IMR-90 (cell line): ENCODE measurements at regions not wholly inside any gene's neighbourhood (a gene's known extent, or its start where the extent isn't known, plus 50 kb on each side); places are given as distances from the start of the nearest gene placed in this dataset.

ENCODE experiments used
- ATAC-seq: fragments of 200-7000 bp; cut with Tn5 transposase; 2 replicates; pipeline ENCODE4 v1.9.1; 2020; ENCODE audit warnings: low read depth, mild to moderate bottlenecking, moderate library complexity
- BruUV-seq: library from RNA; stranded (reverse); fragments of 400-500 nt; replicated peaks from 2 replicates; lab custom pipeline; 2021; lab: Mats Ljungman, UMichigan
- CTCF ChIA-PET: fragments of 300-600 bp; formaldehyde crosslinking; extraction: SDS; loops from one replicate; lab custom pipeline; 2021; ENCODE audit warnings: antibody characterized with exemption; lab: Yijun Ruan, JAX
- POLR2A ChIA-PET: fragments of 300-600 bp; sonication (Branson Sonifier 250); formaldehyde crosslinking; loops from one replicate; lab custom pipeline; 2022; ENCODE audit warnings: antibody characterized with exemption; ENCODE audit not compliant: unreplicated experiment; lab: Charles Lee
- DNase-seq: peaks from one replicate; pipeline ENCODE4 v3.0.0; 2013
- H2AFZ ChIP-seq: replicated peaks from 2 replicates; pipeline ENCODE3; 2013; ENCODE audit warnings: low read length, mild to moderate bottlenecking; ENCODE audit not compliant: poor library complexity
- H2AK5ac ChIP-seq: 2 replicates; pipeline ENCODE4 v1.6.1; 2013; ENCODE audit warnings: low read depth, low read length, inconsistent platforms
- H2AK9ac ChIP-seq: replicated peaks from 2 replicates; pipeline ENCODE3; 2013; ENCODE audit warnings: mild to moderate bottlenecking, low read depth, low read length, moderate library complexity; ENCODE audit not compliant: poor library complexity
- H2BK120ac ChIP-seq: 2 replicates; pipeline ENCODE4 v1.6.1; 2013; ENCODE audit warnings: low read depth, low read length, inconsistent platforms
- H2BK15ac ChIP-seq: 3 replicates; pipeline ENCODE4 v1.6.1; 2013; ENCODE audit warnings: low read depth, low read length, inconsistent platforms
- H2BK20ac ChIP-seq: 2 replicates; pipeline ENCODE4 v1.6.1; 2013; ENCODE audit warnings: low read depth, mild to moderate bottlenecking, inconsistent platforms, low read length, moderate library complexity
- H2BK5ac ChIP-seq: 2 replicates; pipeline ENCODE4 v1.6.1; 2013; ENCODE audit warnings: mild to moderate bottlenecking, low read depth, low read length, inconsistent platforms; ENCODE audit not compliant: poor library complexity, severe bottlenecking
- H3K14ac ChIP-seq: replicated peaks from 2 replicates; pipeline ENCODE4 v1.6.1; 2013; ENCODE audit warnings: low read depth, low read length, inconsistent platforms
- H3K18ac ChIP-seq: 2 replicates; pipeline ENCODE4 v1.6.1; 2013; ENCODE audit warnings: low read depth, low read length, control low read depth
- H3K23ac ChIP-seq: 2 replicates; pipeline ENCODE4 v1.6.1; 2013; ENCODE audit warnings: low read depth, low read length, inconsistent platforms
- H3K27ac ChIP-seq: 2 replicates; pipeline ENCODE4 v1.5.1; 2013; ENCODE audit warnings: mild to moderate bottlenecking, control low read depth, low read length; ENCODE audit not compliant: insufficient read depth
- H3K27me3 ChIP-seq: 2 replicates; pipeline ENCODE4 v1.6.1; 2013; ENCODE audit warnings: low read length; ENCODE audit not compliant: control insufficient read depth, insufficient read depth
- H3K36me3 ChIP-seq: 2 replicates; pipeline ENCODE4 v1.6.1; 2013; ENCODE audit warnings: low read length, mixed read lengths; ENCODE audit not compliant: control insufficient read depth, insufficient read depth
- H3K4ac ChIP-seq: 2 replicates; pipeline ENCODE4 v1.6.1; 2013; ENCODE audit warnings: low read depth, low read length, inconsistent platforms
- H3K4me1 ChIP-seq: 2 replicates; pipeline ENCODE4 v1.6.1; 2013; ENCODE audit warnings: low read length, mixed read lengths; ENCODE audit not compliant: control insufficient read depth, insufficient read depth
- H3K4me2 ChIP-seq: 2 replicates; pipeline ENCODE4 v1.6.1; 2013; ENCODE audit warnings: low read depth, mild to moderate bottlenecking, control low read depth, low read length, moderate library complexity
- H3K4me3 ChIP-seq: 2 replicates; pipeline ENCODE4 v1.5.1; 2013; ENCODE audit warnings: low read depth, mild to moderate bottlenecking, control low read depth, low read length, moderate library complexity; ENCODE audit not compliant: insufficient read depth
- H3K56ac ChIP-seq: 2 replicates; pipeline ENCODE4 v1.6.1; 2013; ENCODE audit warnings: low read length, inconsistent platforms; ENCODE audit not compliant: insufficient read depth; ENCODE audit errors: extremely low read depth
- H3K79me1 ChIP-seq, 2 experiments: 2 replicates each; pipeline ENCODE4 v1.6.1; 2013; ENCODE audit warnings: low read length in 2 of 2, inconsistent platforms in 1 of 2, low read depth in 1 of 2
- H3K9ac ChIP-seq: 2 replicates; pipeline ENCODE4 v1.6.1; 2013; ENCODE audit warnings: low read depth, low read length, control low read depth
- H3K9me1 ChIP-seq: 2 replicates; pipeline ENCODE4 v1.6.1; 2013; ENCODE audit warnings: low read length, inconsistent platforms; ENCODE audit not compliant: insufficient read depth
- H3K9me3 ChIP-seq: 2 replicates; pipeline ENCODE4 v1.6.1; 2013; ENCODE audit warnings: low read length; ENCODE audit not compliant: control insufficient read depth, insufficient read depth
- H4K20me1 ChIP-seq: 2 replicates; pipeline ENCODE4 v1.6.1; 2013; ENCODE audit warnings: low read length, inconsistent platforms; ENCODE audit not compliant: insufficient read depth
- H4K5ac ChIP-seq: 2 replicates; pipeline ENCODE4 v1.6.1; 2013; ENCODE audit warnings: mild to moderate bottlenecking, low read depth, low read length, control low read depth
- H4K8ac ChIP-seq, 2 experiments: 2 replicates each; pipeline ENCODE4 v1.6.1; 2013; ENCODE audit warnings: low read depth in 2 of 2, low read length in 2 of 2, control low read depth in 1 of 2, inconsistent platforms in 1 of 2
- H4K91ac ChIP-seq: 2 replicates; pipeline ENCODE4 v1.6.1; 2013; ENCODE audit warnings: low read depth, low read length, inconsistent platforms; ENCODE audit not compliant: insufficient read depth
- BHLHE40 ChIP-seq: fragments of 150-350 bp; IDR thresholded peaks from 2 replicates; pipeline ENCODE4 v1.6.1; 2016; ENCODE audit warnings: mild to moderate bottlenecking, low read depth, low read length
- CEBPB ChIP-seq: IDR thresholded peaks from 2 replicates; pipeline ENCODE4 v1.6.1; 2012; ENCODE audit warnings: low read depth, low read length, improper control_type of control experiment
- CTCF ChIP-seq: conservative IDR thresholded peaks from 2 replicates; pipeline ENCODE4 v1.5.1; 2012; ENCODE audit warnings: mild to moderate bottlenecking, low read depth, low read length, improper control_type of control experiment
- FOS ChIP-seq: fragments of 150-350 bp; IDR thresholded peaks from 2 replicates; pipeline ENCODE4 v1.6.1; 2016; ENCODE audit warnings: low read depth, low read length
- MAZ ChIP-seq: IDR thresholded peaks from 2 replicates; pipeline ENCODE4 v1.6.1; 2012; ENCODE audit warnings: low read depth, mild to moderate bottlenecking, low read length, improper control_type of control experiment, moderate library complexity, borderline replicate concordance
- MXI1 ChIP-seq: IDR thresholded peaks from 2 replicates; pipeline ENCODE4 v1.6.1; 2012; ENCODE audit warnings: low read depth, mild to moderate bottlenecking, low read length, moderate library complexity, borderline replicate concordance
- NFE2L2 ChIP-seq: fragments of 150-350 bp; IDR thresholded peaks from 2 replicates; pipeline ENCODE4 v1.6.1; 2016; ENCODE audit warnings: low read depth, mild to moderate bottlenecking, low read length
- SMC3 ChIP-seq: fragments of 150-350 bp; IDR thresholded peaks from 2 replicates; pipeline ENCODE4 v1.6.1; 2016; ENCODE audit warnings: low read depth, mild to moderate bottlenecking, antibody characterized with exemption, low read length, moderate library complexity
- WGBS, 2 experiments: methylation state at CpG; one replicate each; pipeline versions ENCODE4 v1.1.5 to v1.1.7; 2013; ENCODE audit warnings: missing lambda C conversion rate in 2 of 2; ENCODE audit not compliant: insufficient read length in 1 of 2; ENCODE audit errors: extremely low coverage in 2 of 2; 5-methylcytosine and 5-hydroxymethylcytosine counted together
- dilution Hi-C: fragments of 300-500 bp; cut with HindIII; formaldehyde crosslinking; loops from one replicate; pipeline ENCODE4 v1.14.3; 2018; ENCODE audit warnings: low sequenced_read_pairs; ENCODE audit not compliant: unreplicated experiment
- in situ Hi-C: fragments of 300-500 bp; cut with MboI; formaldehyde crosslinking; loops from 3 replicates; pipeline ENCODE4 v1.14.3; 2019; ENCODE audit warnings: low sequenced_read_pairs, inconsistent platforms, mixed read lengths
- intact Hi-C: fragments of 100-400 bp; cut with micrococcal nuclease; formaldehyde crosslinking; loops from 2 replicates; pipeline ENCODE4 v1.10.0; 2022

- Histone ChIP-seq H3K4me1 (peaks cover 10% of the 10 kb centered on the region; the same call in 1 of the 2 replicates), H3K79me1 (no peaks in the 10 kb centered on the region), H3K9ac (no peak overlapping the region), H2AK9ac (no peak overlapping the region), H3K9me1 (peaks cover 10% of the 10 kb centered on the region), H3K4ac (no peak overlapping the region), H2BK20ac (no peak overlapping the region), H2BK120ac (no peak overlapping the region), H4K5ac (no peak overlapping the region), H3K9me3 (no peaks in the 10 kb centered on the region), H4K8ac (no peak overlapping the region), H2AFZ (no peak overlapping the region), H3K27ac (no peak overlapping the region), H2AK5ac (no peak overlapping the region), H3K14ac (no peak overlapping the region), H2BK15ac (no peak overlapping the region), H4K20me1 (no peaks in the 10 kb centered on the region), H3K18ac (no peak overlapping the region), H3K4me3 (no peak overlapping the region), H4K91ac (no peak overlapping the region), H3K23ac (no peak overlapping the region), H3K4me2 (no peak overlapping the region), H2BK5ac (no peak overlapping the region), H3K36me3 (no peaks in the 10 kb centered on the region), H3K56ac (no peak overlapping the region), H3K27me3 (no peaks in the 10 kb centered on the region)
- in situ Hi-C loops: loop anchor here (10.0 kb wide), 2 partner anchors 185 to 225 kb away; no protein-coding TSS in a partner anchor
- no TSS peak for BruUV-seq
- DNase-seq: no peak
- CTCF ChIA-PET: no interaction called here
- intact Hi-C loops: loop anchor here (10.0 kb wide), 1 partner anchor 485 kb away; the partner anchor contains the start of gene YWHAQ
- dilution Hi-C loops: no loop called here
- TF ChIP-seq MAZ (no peak), CTCF (no peak), NFE2L2 (no peak), FOS (no peak), SMC3 (no peak), MXI1 (no peak), BHLHE40 (no peak), CEBPB (no peak)
- no peak for ATAC-seq
- POLR2A ChIA-PET: no interaction called here
- whole genome bisulfite sequencing, 2 experiments: 78% methylated on average over 6 of the region's 20 CpGs; no CpG with 5 or more reads in 1 of the 2 experiments
Observed at GRCh38 chr2:9149726-9150567, 56.7 kb upstream of the ASAP2 start.
